HT1080 (cell line): ENCODE measurements at regions not wholly inside any gene's neighbourhood (a gene's known extent, or its start where the extent isn't known, plus 50 kb on each side); places are given as distances from the start of the nearest gene placed in this dataset.

Experiments
- DNase-seq: peaks from one replicate; pipeline ENCODE4 v3.0.0-alpha.2; 2015; ENCODE audit warnings: low read depth

DNA sequence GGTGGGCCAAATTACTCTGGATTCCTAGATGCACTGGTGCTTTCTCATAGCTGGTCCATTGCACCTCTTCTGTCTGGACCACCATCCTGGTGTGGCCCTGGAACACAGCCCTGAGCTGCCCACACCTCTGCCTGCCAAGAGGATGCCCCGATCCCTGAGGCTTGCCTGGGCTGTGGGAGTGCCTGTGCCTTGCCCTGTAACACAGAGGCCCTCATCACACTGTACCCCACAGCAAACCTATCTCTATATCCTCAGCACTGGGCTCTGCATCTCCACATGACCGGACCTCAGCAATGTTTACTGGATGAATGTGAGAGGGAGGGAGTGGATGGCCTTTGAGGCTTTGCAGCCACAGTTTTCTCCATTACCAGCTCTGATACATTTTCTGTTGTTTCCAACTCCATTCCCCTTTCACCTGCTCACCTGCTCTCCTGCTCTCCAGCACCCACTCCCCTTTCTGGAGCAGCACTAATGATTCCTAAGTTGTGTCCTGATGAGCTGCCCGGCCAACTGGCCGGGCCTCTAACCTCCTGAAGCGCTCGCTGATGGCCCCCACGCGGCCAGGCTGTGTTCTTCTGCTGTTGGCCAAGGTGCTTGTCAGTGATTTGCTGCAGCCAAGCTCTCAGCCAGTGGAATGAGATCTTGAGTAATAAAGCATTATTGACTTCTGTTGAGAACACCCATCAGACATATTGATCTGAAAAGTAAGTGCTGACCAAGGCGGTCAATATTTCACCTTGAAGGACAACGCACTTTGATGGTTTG is 232.6 kb downstream of the TEX29 start:
- DNase-seq, result no peak

DNA sequence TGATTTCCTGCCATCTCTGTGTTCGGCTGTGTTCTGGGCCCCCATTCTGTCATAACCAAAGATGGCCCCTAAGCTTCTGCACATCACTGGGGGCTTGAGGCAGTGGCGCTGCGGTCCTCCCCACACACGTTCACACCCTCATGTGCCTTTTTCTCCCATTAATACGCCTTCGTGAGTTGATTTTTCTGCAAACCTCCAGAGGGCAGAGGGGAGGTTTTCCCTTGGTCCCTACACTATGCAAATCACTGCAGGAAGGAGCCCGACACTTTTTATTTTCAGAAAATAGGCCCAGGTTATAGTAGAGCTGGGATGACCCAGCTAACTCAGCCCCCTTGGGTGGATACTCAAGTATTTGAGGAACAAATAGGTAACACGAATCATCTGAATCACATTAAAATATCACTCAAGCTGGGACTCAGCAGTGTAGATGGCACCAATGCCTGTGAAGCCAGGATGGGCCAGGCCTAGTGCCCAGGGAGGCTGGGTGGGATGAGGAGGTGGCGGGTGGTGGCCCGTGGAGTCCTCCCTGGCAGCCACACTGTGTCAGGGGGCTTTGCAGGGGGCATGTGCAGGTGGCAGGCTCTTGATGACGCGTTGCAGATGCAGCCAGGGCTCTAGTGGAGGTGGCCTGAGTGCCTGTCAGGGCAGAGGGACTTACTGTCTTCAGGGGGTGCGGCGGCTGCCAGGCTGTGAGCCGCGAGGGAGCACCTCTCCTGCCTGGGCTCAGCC is 234.3 kb downstream of the TEX29 start:
- no peak for DNase-seq

DNA sequence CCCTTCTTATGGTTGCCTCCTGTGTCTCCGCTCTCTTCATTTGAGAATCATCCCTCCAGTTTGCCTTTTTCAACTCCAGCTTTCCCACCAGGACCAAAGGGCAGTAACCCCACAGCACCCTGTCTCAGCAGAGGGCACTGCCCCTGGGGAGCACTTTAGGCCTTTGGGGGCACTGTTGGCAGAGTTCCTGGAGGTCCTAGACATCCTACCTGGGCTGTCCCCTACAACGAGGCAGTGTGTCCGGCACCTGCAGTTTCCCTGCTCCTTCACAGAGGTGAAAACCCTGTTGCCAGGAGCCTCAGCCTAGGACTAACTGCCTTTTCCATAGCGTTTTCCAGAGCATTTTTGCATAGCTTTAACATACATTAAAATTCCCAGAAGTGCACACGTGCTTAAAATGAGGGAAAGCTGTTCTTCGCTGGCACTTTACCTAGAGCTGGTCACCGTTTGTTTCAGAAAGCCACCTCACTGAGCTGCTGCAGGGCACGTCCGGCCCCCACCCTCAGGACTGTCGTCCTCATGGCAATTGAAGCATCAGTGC is 234.9 kb downstream of the TEX29 start:
- DNase-seq, result no peak

- no peak for DNase-seq
Measured at GRCh38 chr13:111555903-111556302, 235.5 kb downstream of the TEX29 start.

DNA sequence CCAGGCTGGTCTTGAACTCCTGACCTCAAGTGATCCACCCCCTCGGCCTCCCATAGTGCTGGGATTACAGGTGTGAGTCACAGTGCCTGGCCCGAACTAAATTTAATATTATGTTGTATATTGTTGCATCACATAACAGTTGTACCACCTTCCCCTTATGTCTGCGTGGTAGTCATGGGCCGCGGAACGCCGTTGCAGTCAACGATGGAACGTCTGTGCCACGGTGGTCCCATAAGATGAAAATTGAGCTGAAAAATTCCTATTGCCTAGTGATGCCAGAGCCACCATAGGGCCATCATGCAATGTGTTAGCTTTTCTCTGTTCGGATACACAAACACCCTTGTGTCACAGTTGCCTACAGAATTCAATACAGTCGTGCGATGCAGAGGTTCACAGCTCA is 236.1 kb downstream of the TEX29 start:
- no peak for DNase-seq

GRCh38 chr13:111557921-111558699 is 237.7 kb downstream of the TEX29 start:
- DNase-seq, result no peak

DNA sequence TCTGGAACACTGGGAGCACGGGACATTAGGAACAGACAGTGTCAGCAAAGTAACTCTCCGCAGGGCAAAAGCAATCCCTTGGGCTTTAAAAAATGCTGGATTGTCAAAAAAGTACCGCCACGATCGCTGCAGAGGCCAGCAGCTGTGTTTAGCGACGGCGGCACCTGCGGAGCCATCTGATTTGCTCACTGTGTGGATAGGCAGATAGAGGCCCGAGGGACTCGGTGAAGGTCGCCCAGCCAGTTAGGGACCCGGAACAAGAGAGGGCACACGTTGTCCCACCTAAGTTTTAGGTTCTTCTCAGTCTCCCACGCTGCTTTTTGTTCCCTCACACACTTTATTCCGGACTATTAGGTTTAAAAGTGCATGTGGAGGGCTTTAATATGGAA is 238.3 kb downstream of the TEX29 start:
- DNase-seq, result no peak

- no peak for DNase-seq
Measured at GRCh38 chr13:111559612-111560403, 239.4 kb downstream of the TEX29 start.

DNA sequence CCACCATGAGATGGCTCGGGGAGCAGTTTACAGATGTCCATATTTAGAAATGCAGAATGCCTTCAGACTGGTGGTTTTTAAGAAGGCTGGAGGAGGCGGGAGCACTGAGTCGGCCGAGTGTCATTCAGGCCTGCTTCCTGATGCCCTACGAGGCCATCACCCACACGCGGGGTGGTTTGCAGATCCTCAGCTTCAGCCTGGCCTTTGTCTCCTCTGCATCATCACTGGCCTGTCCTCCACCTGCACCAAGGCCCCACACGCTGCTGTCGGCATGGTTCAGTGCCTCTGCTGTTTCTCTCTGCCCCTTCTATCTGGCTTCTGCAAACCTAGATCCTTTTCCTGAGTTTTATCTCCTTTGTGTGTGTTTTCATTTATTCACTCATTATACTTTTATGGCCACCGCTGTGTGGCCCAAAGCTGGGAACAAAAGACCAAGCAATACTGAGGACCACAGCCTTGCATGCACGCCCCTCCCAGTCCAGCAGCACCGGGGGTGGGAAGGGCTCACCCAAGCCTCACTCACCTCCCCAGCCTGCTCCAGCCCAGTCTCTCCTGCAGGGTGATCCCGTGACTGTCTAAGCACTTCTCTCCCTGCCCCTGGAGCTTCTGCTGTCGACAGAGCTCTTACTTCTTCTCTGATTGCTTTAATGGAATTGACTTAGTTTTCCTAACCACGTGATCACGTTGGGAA is 240.8 kb downstream of the TEX29 start:
- DNase-seq, result no peak

- no peak for DNase-seq
Measured at GRCh38 chr13:111562716-111563115, 242.3 kb downstream of the TEX29 start.

- DNase-seq, result no peak
Measured at GRCh38 chr13:111564606-111565005, 244.2 kb downstream of the TEX29 start.

DNA sequence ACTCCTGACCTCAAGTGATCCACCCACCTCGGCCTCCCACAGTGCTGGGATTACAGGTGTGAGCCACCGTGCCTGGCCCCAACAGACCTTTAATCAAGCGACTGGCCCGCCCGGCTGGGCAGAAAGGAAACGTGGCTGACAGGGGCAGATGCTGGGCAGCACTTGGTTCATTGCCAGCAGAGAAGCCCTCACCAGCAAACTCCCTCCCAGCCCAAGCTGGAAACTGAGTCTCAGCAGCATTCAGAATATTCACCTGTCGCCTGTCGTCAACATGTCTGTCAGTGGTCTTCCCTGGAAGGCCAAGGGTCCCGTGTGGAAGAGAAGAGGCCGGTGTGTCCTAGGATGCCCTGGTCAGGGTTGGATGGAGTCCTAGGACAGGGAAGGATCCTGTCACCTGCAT is 245.0 kb downstream of the TEX29 start:
- DNase-seq, result no peak

DNA sequence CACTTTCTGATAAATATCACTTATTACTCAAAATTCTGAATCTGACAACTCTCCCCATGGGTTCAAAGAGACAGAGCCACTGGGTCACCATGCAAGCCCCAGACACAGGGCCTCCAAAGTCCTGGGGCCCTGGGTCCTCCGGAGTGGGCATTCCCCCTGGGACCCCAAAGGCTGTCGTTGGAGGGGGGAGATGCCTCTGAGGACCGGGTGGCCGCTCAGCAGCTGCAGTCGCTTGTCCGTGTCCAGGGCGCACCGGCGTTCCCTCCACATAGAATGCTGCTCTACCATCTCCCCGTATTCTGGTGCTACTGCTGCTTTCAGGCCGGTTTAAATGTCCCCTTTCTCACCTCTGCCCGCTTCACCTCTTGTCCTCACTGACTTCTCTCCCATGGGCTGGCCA is 246.1 kb downstream of the TEX29 start:
- DNase-seq, result no peak

DNA sequence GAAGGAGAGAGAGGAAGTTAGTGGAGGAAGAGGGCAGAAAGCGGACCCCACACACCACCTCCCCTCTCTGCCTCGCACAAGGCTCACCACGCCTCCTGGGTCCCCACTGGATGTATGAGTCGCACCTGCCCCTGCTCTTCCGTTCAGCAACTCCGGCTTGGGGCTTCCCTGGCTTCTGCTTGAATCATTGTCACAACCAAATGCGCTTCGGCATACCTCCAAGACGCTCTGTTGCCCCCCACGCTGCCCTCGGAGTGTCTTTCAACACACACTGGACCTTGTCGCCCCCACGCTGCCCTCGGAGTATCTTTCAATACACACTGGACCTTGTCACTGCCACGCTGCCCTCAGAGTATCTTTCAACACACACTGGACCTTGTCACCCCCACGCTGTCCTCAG is 247.2 kb downstream of the TEX29 start:
- no peak for DNase-seq

- DNase-seq, result no peak
Measured at GRCh38 chr13:111568290-111568689, 247.8 kb downstream of the TEX29 start.

DNA sequence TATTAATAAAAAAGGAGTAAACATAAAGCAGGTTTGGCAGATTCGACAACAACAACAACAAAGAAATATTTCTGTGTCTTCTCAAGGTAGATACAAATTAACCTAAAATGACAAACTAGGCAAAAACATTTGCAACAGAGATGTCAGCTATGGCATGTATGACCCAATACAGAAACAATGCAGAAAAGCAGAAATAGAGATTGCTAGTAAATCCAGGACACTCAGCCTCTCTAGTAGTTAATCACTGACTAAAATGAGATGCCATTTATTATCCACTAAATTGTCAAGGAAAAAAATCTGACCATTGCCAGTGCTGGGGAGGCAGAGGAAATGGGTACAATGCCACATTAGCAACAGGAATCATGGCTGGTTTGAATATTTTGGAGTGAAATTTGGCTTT is 250.5 kb downstream of the TEX29 start:
- DNase-seq, result no peak

- DNase-seq, result no peak
Measured at GRCh38 chr13:111572956-111573761, 252.7 kb downstream of the TEX29 start.

DNA sequence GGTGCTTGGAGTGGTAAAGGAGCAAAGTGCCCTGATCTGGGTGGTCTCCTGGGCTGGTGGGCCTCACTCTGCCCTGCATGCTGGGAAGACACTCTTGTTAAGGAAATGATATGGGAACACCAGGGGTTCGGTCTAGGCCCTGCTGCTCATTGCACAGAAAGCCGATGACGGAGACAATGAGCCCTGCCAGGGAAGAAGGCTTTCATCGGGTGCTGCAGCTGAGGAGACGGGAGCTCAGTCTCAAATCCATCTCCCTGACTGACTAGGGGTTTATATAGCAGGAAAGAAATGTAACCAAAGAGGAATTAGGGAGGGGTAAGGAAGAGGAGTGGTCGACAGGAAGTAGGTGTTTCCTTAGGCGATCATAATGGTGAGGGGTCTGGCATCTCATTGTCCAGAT is 253.4 kb downstream of the TEX29 start:
- no peak for DNase-seq

DNA sequence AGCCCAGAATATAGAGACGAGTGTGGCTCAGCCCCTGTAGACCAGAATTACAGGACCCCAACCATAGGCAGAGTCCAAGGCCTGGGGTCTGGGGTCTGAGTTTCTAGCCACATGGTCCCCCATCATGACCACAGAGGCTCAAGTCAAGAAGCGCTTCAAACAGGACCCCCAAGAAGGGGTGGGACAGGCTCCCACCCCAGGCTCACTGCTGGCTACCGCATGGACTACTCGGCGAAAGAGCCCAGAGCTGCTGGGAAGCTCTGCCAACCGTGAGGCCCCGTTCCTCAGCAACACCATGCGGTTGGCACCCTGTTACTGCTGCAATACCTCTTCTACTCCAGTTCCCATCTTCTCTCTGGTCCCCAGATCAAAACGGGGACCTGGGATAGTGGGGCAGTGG is 254.8 kb downstream of the TEX29 start:
- DNase-seq, result no peak

DNA sequence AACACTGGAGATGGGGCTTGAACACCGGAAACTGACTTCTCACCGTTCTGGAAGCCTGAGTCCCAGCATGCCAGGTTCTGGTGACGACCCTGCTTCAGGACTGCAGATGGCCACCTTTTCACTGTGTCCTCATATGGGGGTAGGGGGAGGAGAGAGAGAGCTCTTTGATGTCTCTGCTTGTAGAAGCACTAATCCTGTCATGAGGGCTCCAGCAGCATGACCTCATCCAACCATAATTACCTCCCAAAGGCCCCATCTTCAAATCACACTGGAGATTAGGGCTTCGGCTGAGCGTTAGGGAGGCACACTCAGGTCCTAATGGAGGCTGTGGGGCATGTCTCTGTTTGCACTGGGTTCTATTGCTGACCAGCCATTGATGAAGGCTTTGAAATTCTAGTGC is 255.3 kb downstream of the TEX29 start:
- no peak for DNase-seq
